IPS DF 6.9 (cell line): ENCODE measurements at regions not wholly inside any gene's neighbourhood (a gene's known extent, or its start where the extent isn't known, plus 50 kb on each side); places are given as distances from the start of the nearest gene placed in this dataset.

ENCODE experiments used
- DNase-seq: peaks from one replicate; pipeline ENCODE4 v3.0.0-alpha.2; 2013; ENCODE audit warnings: low read depth, low spot score
- H3K27ac ChIP-seq: one replicate; pipeline ENCODE4 v1.5.1; 2013; ENCODE audit warnings: low read length, control low read depth
- H3K27me3 ChIP-seq: 2 replicates; pipeline ENCODE4 v1.6.1; 2013; ENCODE audit warnings: mild to moderate bottlenecking, low read length; ENCODE audit not compliant: control insufficient read depth, insufficient read depth
- H3K36me3 ChIP-seq: 2 replicates; pipeline ENCODE4 v1.6.1; 2013; ENCODE audit warnings: low read length; ENCODE audit not compliant: control insufficient read depth, insufficient read depth
- H3K4me1 ChIP-seq: 2 replicates; pipeline ENCODE4 v1.6.1; 2013; ENCODE audit warnings: low read length; ENCODE audit not compliant: control insufficient read depth, insufficient read depth
- H3K4me3 ChIP-seq: 2 replicates; pipeline ENCODE4 v1.5.1; 2013; ENCODE audit warnings: mild to moderate bottlenecking, low read length
- H3K9me3 ChIP-seq: 2 replicates; pipeline ENCODE4 v1.6.1; 2013; ENCODE audit warnings: low read length, inconsistent platforms; ENCODE audit not compliant: control insufficient read depth, insufficient read depth
- WGBS: extraction: QIAGEN DNeasy Blood & Tissue Kit; methylation state at CpG from one replicate; pipeline ENCODE4 v1.1.7; 2013; ENCODE audit warnings: mixed read lengths, missing lambda C conversion rate; ENCODE audit not compliant: insufficient read length, insufficient coverage; 5-methylcytosine and 5-hydroxymethylcytosine counted together

DNA sequence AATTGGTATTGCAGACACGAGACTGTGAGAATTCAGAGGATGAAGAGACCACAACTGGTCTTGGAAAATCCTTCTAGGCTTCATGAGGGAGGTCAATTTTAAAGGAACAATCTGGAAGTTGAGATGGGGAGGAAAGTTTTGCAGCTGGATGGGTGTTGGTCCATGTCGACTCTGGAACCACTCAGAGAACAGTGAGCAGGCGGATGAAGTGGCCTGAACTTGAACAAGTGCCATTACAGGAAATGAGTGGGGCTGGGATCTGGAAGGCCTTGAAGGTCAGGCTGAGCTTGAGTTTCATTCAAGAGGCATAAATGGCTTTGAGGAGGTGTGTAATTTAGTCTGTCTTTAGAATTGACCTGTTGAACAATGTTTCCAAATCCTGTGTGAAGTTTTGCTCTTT lies 140.9 kb downstream of the GALC start:
- Histone ChIP-seq H3K36me3 (no peaks in the 10 kb centered on the region), H3K9me3 (no peaks in the 10 kb centered on the region), H3K4me3 (no peak overlapping the region), H3K27ac (no peak overlapping the region), H3K4me1 (no peaks in the 10 kb centered on the region), H3K27me3 (no peaks in the 10 kb centered on the region)
- DNase-seq, result no peak
- no CpG with 5 or more reads among the region's 3 CpGs for WGBS

DNA sequence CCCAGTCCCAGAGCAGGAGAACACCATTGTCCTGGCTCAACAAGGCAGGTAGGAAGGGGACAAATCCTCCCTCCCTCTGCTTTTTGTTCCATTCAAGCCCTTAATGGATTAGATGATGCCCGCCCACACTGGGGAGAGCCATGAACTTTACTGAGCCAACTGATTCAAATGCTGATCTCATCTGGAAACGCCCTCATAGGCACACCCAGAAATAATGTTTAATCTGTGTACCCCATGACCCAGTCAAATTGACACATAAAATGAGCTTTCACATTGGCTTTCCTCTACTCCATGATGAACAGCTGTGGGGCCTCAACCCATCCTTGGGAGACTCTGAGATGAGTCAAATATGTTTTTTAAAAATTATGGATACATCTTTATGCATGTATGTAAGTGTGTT lies 141.8 kb downstream of the GALC start:
- no peaks in the 10 kb centered on the region for H3K36me3 ChIP-seq
- no CpG with 5 or more reads among the region's 2 CpGs for WGBS
- no peak overlapping the region for H3K27ac ChIP-seq
- H3K9me3 ChIP-seq, result no peaks in the 10 kb centered on the region
- no peaks in the 10 kb centered on the region for H3K4me1 ChIP-seq
- no peak for DNase-seq
- H3K4me3 ChIP-seq, result no peak overlapping the region
- H3K27me3 ChIP-seq, result no peaks in the 10 kb centered on the region

DNA sequence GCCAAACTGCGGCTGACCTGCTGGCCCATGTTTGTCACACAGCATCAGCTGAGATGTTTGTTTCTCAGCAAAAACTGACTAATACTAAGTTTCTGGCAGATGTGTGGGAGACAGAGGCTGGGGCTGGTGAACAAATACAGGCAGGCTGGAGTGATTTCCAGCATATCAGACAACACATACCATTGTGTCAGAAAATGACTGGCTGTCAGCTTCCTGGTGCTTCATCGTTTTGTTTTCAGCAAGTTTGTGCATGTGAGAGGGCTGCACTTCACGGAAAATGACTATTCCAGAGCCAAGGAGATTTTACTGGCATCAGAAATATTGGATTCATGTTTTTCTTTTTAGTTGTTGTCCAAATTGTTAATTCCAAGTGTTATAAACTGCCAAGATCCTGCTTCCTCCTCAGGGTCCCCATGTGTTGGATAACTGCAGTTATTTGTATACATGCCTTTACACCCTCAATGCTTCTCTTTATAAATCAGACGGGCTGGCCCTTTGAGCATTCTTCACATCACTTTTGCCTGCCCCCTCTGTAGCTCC lies 145.7 kb downstream of the GALC start:
- Histone ChIP-seq H3K4me3 (no peak overlapping the region), H3K27ac (no peak overlapping the region), H3K36me3 (no peaks in the 10 kb centered on the region), H3K27me3 (no peaks in the 10 kb centered on the region), H3K4me1 (no peaks in the 10 kb centered on the region), H3K9me3 (no peaks in the 10 kb centered on the region)
- no CpG with 5 or more reads among the region's 4 CpGs for WGBS
- no peak for DNase-seq

DNA sequence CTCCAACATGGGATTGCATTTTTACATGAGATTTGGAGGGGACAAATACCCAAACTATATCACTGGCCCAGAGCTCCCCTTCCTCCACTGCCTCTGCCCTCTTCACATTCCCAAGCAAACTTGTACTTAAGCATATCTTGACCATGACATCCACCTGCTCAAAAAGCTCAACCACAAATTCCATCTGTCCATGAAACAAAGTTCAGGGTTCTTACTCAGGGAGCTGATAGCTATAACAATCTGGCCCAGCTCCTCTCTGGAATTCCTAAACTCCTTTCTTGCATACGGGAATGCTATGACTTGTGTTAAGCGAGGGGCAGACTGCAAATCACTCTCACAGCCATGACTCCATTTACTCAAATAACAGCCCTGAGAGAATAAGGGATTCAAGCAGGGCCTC lies 152.1 kb downstream of the GALC start:
- Histone ChIP-seq H3K9me3 (no peaks in the 10 kb centered on the region), H3K27me3 (no peaks in the 10 kb centered on the region), H3K27ac (no peak overlapping the region), H3K4me1 (no peaks in the 10 kb centered on the region), H3K36me3 (no peaks in the 10 kb centered on the region), H3K4me3 (no peak overlapping the region)
- DNase-seq, result no peak
- no CpG with 5 or more reads among the region's 2 CpGs for WGBS

DNA sequence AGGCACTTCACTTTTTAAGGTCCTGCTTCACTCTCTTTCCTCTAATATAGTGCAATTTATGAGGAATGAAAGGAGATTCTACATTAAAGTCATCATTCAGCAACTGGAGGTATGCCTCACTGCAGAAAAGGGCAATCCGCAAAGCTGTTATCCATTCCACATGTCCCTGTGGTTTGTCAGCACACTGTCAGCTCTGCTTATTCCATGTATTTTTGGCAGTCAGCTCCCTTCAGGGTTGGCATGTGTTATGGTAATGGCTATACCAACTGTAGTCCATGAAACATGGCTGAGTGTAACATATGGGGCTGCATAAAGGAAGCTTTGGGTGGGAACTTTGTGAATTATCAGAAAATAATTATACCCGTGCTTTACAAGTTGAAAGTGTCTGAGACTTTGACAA lies 154.1 kb downstream of the GALC start:
- Histone ChIP-seq H3K4me1 (no peaks in the 10 kb centered on the region), H3K36me3 (no peaks in the 10 kb centered on the region), H3K4me3 (no peak overlapping the region), H3K27me3 (no peaks in the 10 kb centered on the region), H3K27ac (no peak overlapping the region), H3K9me3 (no peaks in the 10 kb centered on the region)
- no CpG with 5 or more reads among the region's 2 CpGs for WGBS
- no peak for DNase-seq

DNA sequence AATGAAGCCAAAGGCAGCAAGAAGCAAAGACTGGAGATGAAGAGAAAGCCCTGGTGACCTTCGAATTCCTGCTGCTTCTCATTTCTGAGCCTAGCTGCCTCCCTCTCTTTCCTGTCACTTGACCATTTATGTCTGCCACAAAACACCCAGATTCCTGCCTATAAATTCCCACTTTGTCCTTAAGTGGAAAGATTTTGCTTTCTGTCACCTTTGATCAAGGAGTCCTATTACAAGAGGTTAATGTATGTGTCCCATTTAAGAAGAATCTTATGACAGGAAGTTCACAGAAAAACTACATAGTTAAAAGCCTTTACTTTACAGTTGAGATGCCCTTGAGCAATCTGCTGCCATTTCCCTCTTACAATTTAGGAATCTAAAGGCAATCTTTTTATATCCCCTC lies 155.7 kb downstream of the GALC start:
- H3K27ac ChIP-seq, result no peak overlapping the region
- no peaks in the 10 kb centered on the region for H3K4me1 ChIP-seq
- H3K27me3 ChIP-seq, result no peaks in the 10 kb centered on the region
- H3K4me3 ChIP-seq, result no peak overlapping the region
- H3K9me3 ChIP-seq, result no peaks in the 10 kb centered on the region
- H3K36me3 ChIP-seq, result no peaks in the 10 kb centered on the region
- WGBS, result no CpG with 5 or more reads among the region's 1 CpG
- DNase-seq, result no peak

DNA sequence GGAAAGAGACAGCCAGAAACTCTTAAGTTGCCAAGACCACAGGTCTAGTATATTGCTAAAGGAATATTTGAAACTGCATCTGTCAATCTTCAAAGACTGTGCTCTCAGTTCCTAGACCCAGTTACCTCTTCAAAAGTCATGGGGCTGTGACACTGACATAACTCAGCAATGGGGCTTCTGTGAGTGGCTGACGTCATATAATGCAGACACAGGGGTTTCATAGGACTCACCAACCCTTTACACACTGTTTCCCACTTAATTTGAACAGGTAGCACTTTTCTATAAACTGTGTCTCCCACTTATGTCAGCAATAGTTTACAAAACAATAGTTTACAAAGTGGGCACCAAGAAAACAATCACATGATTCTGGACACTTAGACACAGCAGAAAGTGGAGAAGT lies 158.4 kb downstream of the GALC start:
- Histone ChIP-seq H3K4me3 (no peak overlapping the region), H3K27ac (no peak overlapping the region), H3K36me3 (no peaks in the 10 kb centered on the region), H3K4me1 (no peaks in the 10 kb centered on the region), H3K9me3 (no peaks in the 10 kb centered on the region), H3K27me3 (no peaks in the 10 kb centered on the region)
- WGBS, result no CpG with 5 or more reads among the region's 1 CpG
- no peak for DNase-seq

DNA sequence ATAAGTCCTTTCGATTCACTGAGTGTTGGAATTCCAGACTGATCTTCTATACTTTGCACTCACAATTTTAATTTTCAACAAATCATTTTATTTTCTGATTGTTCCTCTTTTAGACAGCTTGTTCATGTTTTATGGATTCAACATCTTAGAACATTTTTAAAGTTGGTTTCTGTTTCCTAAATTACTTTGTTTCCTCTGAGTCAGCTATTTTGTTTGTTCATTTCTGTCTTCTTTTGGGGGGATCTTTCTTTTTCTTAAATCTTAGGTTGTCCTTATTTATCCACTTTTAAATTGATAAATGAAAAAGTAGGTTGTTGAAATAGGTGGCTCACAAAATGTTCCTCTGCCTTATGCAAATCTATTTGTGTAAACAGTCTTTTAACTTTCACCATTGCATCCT lies 160.0 kb downstream of the GALC start:
- Histone ChIP-seq H3K4me3 (no peak overlapping the region), H3K4me1 (no peaks in the 10 kb centered on the region), H3K27me3 (no peaks in the 10 kb centered on the region), H3K27ac (no peak overlapping the region), H3K9me3 (no peaks in the 10 kb centered on the region), H3K36me3 (no peaks in the 10 kb centered on the region)
- WGBS, result no CpG with 5 or more reads among the region's 1 CpG
- DNase-seq, result no peak

DNA sequence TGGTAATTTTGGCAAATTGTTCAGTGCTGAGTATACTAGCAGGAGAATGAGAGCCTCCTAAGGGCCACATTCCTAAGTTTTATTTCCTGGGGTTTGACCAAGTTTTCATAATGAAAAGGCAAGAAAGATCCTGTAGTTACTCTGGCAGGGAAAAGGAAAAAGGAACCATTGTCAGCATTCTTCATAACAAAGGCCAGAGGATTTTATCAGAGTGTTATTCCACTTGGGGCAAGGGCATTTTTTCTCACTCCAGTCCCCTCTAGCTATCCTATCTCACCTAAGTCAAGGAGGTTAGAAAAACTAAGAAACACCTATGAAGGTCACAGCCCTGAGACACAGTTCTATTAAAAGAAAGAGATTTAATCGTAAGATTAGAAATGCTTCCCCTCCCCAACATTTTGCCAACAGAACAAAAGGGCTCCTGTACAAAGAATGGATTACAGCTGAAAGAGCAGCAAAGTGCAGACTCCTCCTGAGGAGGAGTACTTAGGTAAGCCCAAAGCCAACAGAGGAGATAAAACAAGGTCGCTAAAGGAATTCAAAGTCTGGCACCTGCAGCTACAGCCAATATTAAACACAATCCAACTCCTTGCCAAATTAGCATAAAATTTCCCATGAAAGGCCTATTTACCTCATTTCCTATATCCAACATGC lies 162.4 kb downstream of the GALC start:
- H3K27me3 ChIP-seq, result no peaks in the 10 kb centered on the region
- no peaks in the 10 kb centered on the region for H3K36me3 ChIP-seq
- H3K4me1 ChIP-seq, result no peaks in the 10 kb centered on the region
- no peak overlapping the region for H3K4me3 ChIP-seq
- no peaks in the 10 kb centered on the region for H3K9me3 ChIP-seq
- no CpG with 5 or more reads among the region's 2 CpGs for WGBS
- H3K27ac ChIP-seq, result no peak overlapping the region
- DNase-seq, result no peak

DNA sequence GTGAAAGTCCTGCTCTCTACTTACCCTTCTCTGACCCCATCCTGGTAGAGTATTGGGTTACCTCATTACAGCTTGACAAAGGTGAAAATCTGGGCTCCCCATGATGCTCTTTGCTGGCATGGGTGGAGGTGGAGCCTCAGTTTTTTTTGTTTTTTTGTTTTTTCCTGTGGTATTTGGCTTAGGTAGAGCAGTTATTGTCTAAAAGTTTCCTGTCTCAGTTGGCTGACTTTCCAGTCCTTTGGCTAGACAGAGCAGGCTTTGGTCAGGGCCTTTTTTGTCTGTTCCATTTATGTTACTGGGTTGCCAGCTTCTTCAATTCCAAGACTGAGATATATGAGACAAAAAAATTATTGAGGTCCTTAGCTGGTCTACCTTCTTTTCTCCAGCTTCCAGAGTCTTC lies 163.4 kb downstream of the GALC start:
- no peak overlapping the region for H3K4me3 ChIP-seq
- H3K4me1 ChIP-seq, result no peaks in the 10 kb centered on the region
- no peaks in the 10 kb centered on the region for H3K27me3 ChIP-seq
- H3K36me3 ChIP-seq, result no peaks in the 10 kb centered on the region
- H3K9me3 ChIP-seq, result no peaks in the 10 kb centered on the region
- no peak for DNase-seq
- no peak overlapping the region for H3K27ac ChIP-seq

DNA sequence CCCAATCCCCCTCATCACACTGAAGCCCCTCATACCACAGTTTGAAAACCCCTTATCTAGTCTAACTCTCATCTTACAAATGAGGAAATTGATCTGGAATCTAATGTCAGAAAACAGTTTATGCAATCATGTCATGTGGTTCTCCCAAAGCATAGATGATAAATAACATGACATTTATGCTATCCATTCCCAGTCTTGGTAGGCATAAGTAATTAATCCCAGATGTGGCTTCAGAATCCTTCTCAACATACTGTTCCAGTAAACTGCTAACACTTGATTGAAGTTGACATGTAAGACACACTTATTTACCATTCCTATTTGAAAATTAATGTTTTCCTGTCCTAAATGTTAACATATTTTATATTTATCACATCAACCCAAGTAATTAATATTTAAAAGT lies 168.7 kb downstream of the GALC start:
- Histone ChIP-seq H3K4me3 (no peak overlapping the region), H3K9me3 (no peaks in the 10 kb centered on the region), H3K27ac (no peak overlapping the region), H3K36me3 (no peaks in the 10 kb centered on the region), H3K27me3 (no peaks in the 10 kb centered on the region), H3K4me1 (no peaks in the 10 kb centered on the region)
- no peak for DNase-seq
